EH (cell line): ENCODE measurements at regions not wholly inside any gene's neighbourhood (a gene's known extent, or its start where the extent isn't known, plus 50 kb on each side); places are given as distances from the start of the nearest gene placed in this dataset.

Experiments used
- DNase-seq: peaks from one replicate; pipeline ENCODE4 v3.0.0-alpha.2; 2015; ENCODE audit warnings: low read depth

- no peak for DNase-seq
Observed at GRCh38 chr17:73953206-73954033, 250.1 kb upstream of the RPL38 start.

- DNase-seq: no peak
Observed at GRCh38 chr17:73954951-73955350, 248.5 kb upstream of the RPL38 start.

- no peak for DNase-seq
Observed at GRCh38 chr17:73955616-73956015, 247.9 kb upstream of the RPL38 start.

GRCh38 chr17:73956169-73956568 lies 247.3 kb upstream of the RPL38 start:
- DNase-seq: no peak

- no peak for DNase-seq
Observed at GRCh38 chr17:73956595-73957465, 246.6 kb upstream of the RPL38 start.

- no peak for DNase-seq
Observed at GRCh38 chr17:73957564-73957963, 245.9 kb upstream of the RPL38 start.

- no peak for DNase-seq
Observed at GRCh38 chr17:73958453-73958852, 245.0 kb upstream of the RPL38 start.

GRCh38 chr17:73960469-73960868 lies 243.0 kb upstream of the RPL38 start:
- no peak for DNase-seq

GRCh38 chr17:73962308-73962707 lies 241.2 kb upstream of the RPL38 start:
- no peak for DNase-seq

GRCh38 chr17:73968680-73969079 lies 234.8 kb upstream of the RPL38 start:
- DNase-seq: no peak

GRCh38 chr17:73969956-73970355 lies 233.5 kb upstream of the RPL38 start:
- no peak for DNase-seq

GRCh38 chr17:73971127-73971526 lies 232.4 kb upstream of the RPL38 start:
- no peak for DNase-seq

- DNase-seq: no peak
Observed at GRCh38 chr17:73972056-73972455, 231.4 kb upstream of the RPL38 start.

- no peak for DNase-seq
Observed at GRCh38 chr17:73972901-73973300, 230.6 kb upstream of the RPL38 start.

GRCh38 chr17:73973586-73974409 lies 229.7 kb upstream of the RPL38 start:
- no peak for DNase-seq

GRCh38 chr17:73974536-73974935 lies 228.9 kb upstream of the RPL38 start:
- no peak for DNase-seq

- no peak for DNase-seq
Observed at GRCh38 chr17:73976147-73976546, 227.3 kb upstream of the RPL38 start.

- DNase-seq: no peak
Observed at GRCh38 chr17:73976676-73977521, 226.6 kb upstream of the RPL38 start.

GRCh38 chr17:73980517-73980916 lies 223.0 kb upstream of the RPL38 start:
- DNase-seq: no peak

GRCh38 chr17:73982871-73983270 lies 220.6 kb upstream of the RPL38 start:
- DNase-seq: no peak
